Panc1 (cell line): ENCODE measurements at regions not wholly inside any gene's neighbourhood (a gene's known extent, or its start where the extent isn't known, plus 50 kb on each side); places are given as distances from the start of the nearest gene placed in this dataset.

Experiments
- ATAC-seq: fragments of 200-7000 bp; cut with Tn5 transposase; 2 replicates; pipeline ENCODE4 v1.9.1; 2020; ENCODE audit warnings: mild to moderate bottlenecking, moderate library complexity
- BruUV-seq: library from RNA; stranded (reverse); fragments of 400-500 nt; replicated peaks from 2 replicates; lab custom pipeline; 2021; lab: Mats Ljungman, UMichigan
- CTCF ChIA-PET: fragments of 300-600 bp; sonication (Branson Sonifier 250); formaldehyde crosslinking; loops from one replicate; lab custom pipeline; 2022; ENCODE audit warnings: antibody characterized with exemption; lab: Charles Lee
- POLR2A ChIA-PET: fragments of 300-600 bp; sonication (Branson Sonifier 250); formaldehyde crosslinking; loops from one replicate; lab custom pipeline; 2022; ENCODE audit warnings: antibody characterized with exemption; lab: Charles Lee
- DNase-seq: peaks from one replicate; pipeline ENCODE4 v3.0.0-alpha.2; 2010; ENCODE audit warnings: low read depth, low spot score
- H3K27ac ChIP-seq: 2 replicates; pipeline ENCODE4 v1.5.1; 2011; ENCODE audit warnings: mild to moderate bottlenecking, low read length, inconsistent platforms
- H3K27me3 ChIP-seq: fragments of 200-500 bp; sonication (Bioruptor generic); 2 replicates; pipeline ENCODE4 v1.6.0; 2014; ENCODE audit warnings: low read length, inconsistent platforms; ENCODE audit not compliant: control insufficient read depth, insufficient read depth
- H3K36me3 ChIP-seq: fragments of 200-500 bp; sonication (Bioruptor generic); 2 replicates; pipeline ENCODE4 v1.5.1; 2014; ENCODE audit warnings: inconsistent platforms, mild to moderate bottlenecking, low read length, moderate library complexity; ENCODE audit not compliant: control insufficient read depth, insufficient read depth
- H3K4me1 ChIP-seq: 2 replicates; pipeline ENCODE4 v1.5.1; 2011; ENCODE audit warnings: inconsistent platforms, mild to moderate bottlenecking, low read length, moderate library complexity; ENCODE audit not compliant: control insufficient read depth, insufficient read depth
- H3K4me3 ChIP-seq, 2 experiments: 2 replicates each; pipeline ENCODE4 v1.5.1; 2011 to 2012; ENCODE audit warnings: low read depth in 2 of 2, low read length in 2 of 2, mild to moderate bottlenecking in 2 of 2, inconsistent platforms in 1 of 2, moderate library complexity in 1 of 2
- H3K9me3 ChIP-seq: fragments of 200-500 bp; sonication (Bioruptor generic); 2 replicates; pipeline ENCODE4 v1.5.1; 2014; ENCODE audit warnings: low read depth, mild to moderate bottlenecking, inconsistent platforms, low read length, moderate library complexity; ENCODE audit not compliant: control insufficient read depth, insufficient read depth
- POLR2AphosphoS5 ChIP-seq: IDR thresholded peaks from 2 replicates; pipeline ENCODE4 v1.6.1; 2012; ENCODE audit warnings: mild to moderate bottlenecking, low read depth, low read length, moderate library complexity
- SIN3A ChIP-seq: IDR thresholded peaks from 2 replicates; pipeline ENCODE4 v1.6.1; 2012; ENCODE audit warnings: low read depth, mild to moderate bottlenecking, low read length, moderate library complexity, borderline replicate concordance; ENCODE audit not compliant: insufficient read depth
- TCF7L2 ChIP-seq: IDR thresholded peaks from 2 replicates; pipeline ENCODE4 v1.6.1; 2011; ENCODE audit warnings: mild to moderate bottlenecking, low read depth, low read length, inconsistent platforms
- in situ Hi-C: cut with HindIII; loops from 2 replicates; pipeline ENCODE4 v1.10.0; 2016; ENCODE audit warnings: low sequenced_read_pairs, low pct_unique_long_range_greater_than_20kb
- intact Hi-C: fragments of 100-400 bp; cut with micrococcal nuclease; formaldehyde crosslinking; loops from one replicate; pipeline ENCODE4 v1.10.0; 2022; ENCODE audit not compliant: unreplicated experiment
- TF ChIP-seq, protein P1 (sequence below): fragments of 450-650 bp; IDR thresholded peaks from 2 replicates; pipeline ENCODE4 v1.5.1; 2017; ENCODE audit warnings: mild to moderate bottlenecking
- TF ChIP-seq, protein P2 (sequence below), 2 experiments: IDR thresholded peaks; 2 replicates each; pipeline ENCODE4 v1.6.1; 2011 to 2012; ENCODE audit warnings: low read depth in 2 of 2, control low read depth in 1 of 2, low read length in 1 of 2, mild to moderate bottlenecking in 1 of 2, moderate library complexity in 1 of 2; ENCODE audit not compliant: insufficient read depth in 1 of 2

DNA sequence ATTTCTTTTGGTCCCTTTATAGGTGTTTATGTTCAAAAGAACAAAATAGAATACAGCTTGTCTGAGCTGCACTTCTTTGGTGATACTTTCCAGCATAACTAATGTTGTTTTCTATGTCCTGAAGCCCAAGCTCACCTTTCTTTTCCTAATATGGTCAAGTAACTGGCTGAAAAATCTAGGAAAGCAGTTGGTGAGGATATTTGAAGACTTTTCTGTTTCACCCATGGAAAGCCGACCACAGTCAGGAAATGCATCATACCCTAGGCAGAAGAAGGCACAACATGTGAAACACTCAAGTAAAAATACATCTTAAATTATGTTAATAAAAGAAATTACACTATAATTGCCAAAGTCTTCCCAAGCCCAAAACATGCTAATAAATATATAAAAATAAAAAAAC lies 337.0 kb downstream of the PDGFC start:
- no TSS peak for BruUV-seq
- no peak for ATAC-seq
- POLR2A ChIA-PET = no interaction called here
- H3K4me3 ChIP-seq = no peak overlapping the region
- H3K4me1 ChIP-seq = no peaks in the 10 kb centered on the region
- intact Hi-C loops (no loop called here), in situ Hi-C loops (no loop called here)
- no peaks in the 10 kb centered on the region for H3K36me3 ChIP-seq
- TF ChIP-seq SIN3A = no peak
- TF ChIP-seq, protein P1, sequence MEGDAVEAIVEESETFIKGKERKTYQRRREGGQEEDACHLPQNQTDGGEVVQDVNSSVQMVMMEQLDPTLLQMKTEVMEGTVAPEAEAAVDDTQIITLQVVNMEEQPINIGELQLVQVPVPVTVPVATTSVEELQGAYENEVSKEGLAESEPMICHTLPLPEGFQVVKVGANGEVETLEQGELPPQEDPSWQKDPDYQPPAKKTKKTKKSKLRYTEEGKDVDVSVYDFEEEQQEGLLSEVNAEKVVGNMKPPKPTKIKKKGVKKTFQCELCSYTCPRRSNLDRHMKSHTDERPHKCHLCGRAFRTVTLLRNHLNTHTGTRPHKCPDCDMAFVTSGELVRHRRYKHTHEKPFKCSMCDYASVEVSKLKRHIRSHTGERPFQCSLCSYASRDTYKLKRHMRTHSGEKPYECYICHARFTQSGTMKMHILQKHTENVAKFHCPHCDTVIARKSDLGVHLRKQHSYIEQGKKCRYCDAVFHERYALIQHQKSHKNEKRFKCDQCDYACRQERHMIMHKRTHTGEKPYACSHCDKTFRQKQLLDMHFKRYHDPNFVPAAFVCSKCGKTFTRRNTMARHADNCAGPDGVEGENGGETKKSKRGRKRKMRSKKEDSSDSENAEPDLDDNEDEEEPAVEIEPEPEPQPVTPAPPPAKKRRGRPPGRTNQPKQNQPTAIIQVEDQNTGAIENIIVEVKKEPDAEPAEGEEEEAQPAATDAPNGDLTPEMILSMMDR = no peak
- TF ChIP-seq POLR2AphosphoS5 = no peak
- no peak for TF ChIP-seq TCF7L2
- TF ChIP-seq, protein P2, sequence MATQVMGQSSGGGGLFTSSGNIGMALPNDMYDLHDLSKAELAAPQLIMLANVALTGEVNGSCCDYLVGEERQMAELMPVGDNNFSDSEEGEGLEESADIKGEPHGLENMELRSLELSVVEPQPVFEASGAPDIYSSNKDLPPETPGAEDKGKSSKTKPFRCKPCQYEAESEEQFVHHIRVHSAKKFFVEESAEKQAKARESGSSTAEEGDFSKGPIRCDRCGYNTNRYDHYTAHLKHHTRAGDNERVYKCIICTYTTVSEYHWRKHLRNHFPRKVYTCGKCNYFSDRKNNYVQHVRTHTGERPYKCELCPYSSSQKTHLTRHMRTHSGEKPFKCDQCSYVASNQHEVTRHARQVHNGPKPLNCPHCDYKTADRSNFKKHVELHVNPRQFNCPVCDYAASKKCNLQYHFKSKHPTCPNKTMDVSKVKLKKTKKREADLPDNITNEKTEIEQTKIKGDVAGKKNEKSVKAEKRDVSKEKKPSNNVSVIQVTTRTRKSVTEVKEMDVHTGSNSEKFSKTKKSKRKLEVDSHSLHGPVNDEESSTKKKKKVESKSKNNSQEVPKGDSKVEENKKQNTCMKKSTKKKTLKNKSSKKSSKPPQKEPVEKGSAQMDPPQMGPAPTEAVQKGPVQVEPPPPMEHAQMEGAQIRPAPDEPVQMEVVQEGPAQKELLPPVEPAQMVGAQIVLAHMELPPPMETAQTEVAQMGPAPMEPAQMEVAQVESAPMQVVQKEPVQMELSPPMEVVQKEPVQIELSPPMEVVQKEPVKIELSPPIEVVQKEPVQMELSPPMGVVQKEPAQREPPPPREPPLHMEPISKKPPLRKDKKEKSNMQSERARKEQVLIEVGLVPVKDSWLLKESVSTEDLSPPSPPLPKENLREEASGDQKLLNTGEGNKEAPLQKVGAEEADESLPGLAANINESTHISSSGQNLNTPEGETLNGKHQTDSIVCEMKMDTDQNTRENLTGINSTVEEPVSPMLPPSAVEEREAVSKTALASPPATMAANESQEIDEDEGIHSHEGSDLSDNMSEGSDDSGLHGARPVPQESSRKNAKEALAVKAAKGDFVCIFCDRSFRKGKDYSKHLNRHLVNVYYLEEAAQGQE (IDR thresholded peaks at IDR 0.05; ENCODE audit: insufficient read depth in 1 of 2, low read depth in 2 of 2, low read length in 1 of 2) = no peak
- H3K27me3 ChIP-seq = no peaks in the 10 kb centered on the region
- DNase-seq = no peak
- no peaks in the 10 kb centered on the region for H3K9me3 ChIP-seq
- no peak overlapping the region for H3K27ac ChIP-seq
- CTCF ChIA-PET = no interaction called here

DNA sequence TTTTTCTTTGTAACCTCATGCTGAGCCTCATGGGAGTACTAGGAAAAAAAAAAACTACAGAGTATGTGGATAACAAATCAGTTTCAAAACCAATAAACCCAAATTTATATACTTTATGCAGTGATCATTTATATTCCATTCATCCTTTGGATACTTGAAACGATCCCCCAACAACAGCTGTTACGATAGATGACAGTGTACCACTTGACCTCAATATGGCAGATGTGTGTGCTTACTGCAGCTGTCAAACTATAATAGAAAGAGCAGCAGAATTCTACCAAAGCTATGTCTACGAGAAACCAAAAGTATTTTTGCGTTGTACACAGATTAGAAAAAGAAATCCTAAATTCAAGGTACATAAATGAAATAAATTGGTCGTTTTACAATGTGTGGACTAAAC lies 337.8 kb downstream of the PDGFC start:
- CTCF ChIA-PET = no interaction called here

More for the DNA sequence above, 337.8 kb downstream of the PDGFC start:
- no peak for TF ChIP-seq SIN3A
- TF ChIP-seq TCF7L2 = no peak
- TF ChIP-seq, protein P1 = no peak
- TF ChIP-seq POLR2AphosphoS5 = no peak
- TF ChIP-seq, protein P2 (IDR thresholded peaks at IDR 0.05; ENCODE audit: insufficient read depth in 1 of 2, low read depth in 2 of 2, low read length in 1 of 2) = no peak
- no peaks in the 10 kb centered on the region for H3K27me3 ChIP-seq
- POLR2A ChIA-PET = no interaction called here
- H3K27ac ChIP-seq = no peak overlapping the region
- H3K36me3 ChIP-seq = no peaks in the 10 kb centered on the region
- no peak overlapping the region for H3K4me3 ChIP-seq
- no TSS peak for BruUV-seq
- intact Hi-C loops (no loop called here), in situ Hi-C loops (no loop called here)
- no peaks in the 10 kb centered on the region for H3K9me3 ChIP-seq
- DNase-seq (no peak), ATAC-seq (no peak)
- H3K4me1 ChIP-seq = no peaks in the 10 kb centered on the region
